DND-41 (cell line): ENCODE measurements at regions not wholly inside any gene's neighbourhood (a gene's known extent, or its start where the extent isn't known, plus 50 kb on each side); places are given as distances from the start of the nearest gene placed in this dataset.

Experiments used
- ATAC-seq: fragments of 200-7000 bp; cut with Tn5 transposase; 3 replicates; pipeline ENCODE4 v1.9.1; 2021; ENCODE audit warnings: low read depth; ENCODE audit not compliant: insufficient read depth
- DNase-seq: peaks from one replicate; pipeline ENCODE4 v3.0.0-alpha.2; 2020
- H2AFZ ChIP-seq: 2 replicates; pipeline ENCODE4 v1.6.0; 2012; ENCODE audit warnings: low read depth, low read length
- H3K27ac ChIP-seq: 2 replicates; pipeline ENCODE4 v1.5.1; 2012; ENCODE audit warnings: low read length, inconsistent platforms
- H3K27me3 ChIP-seq: fragments of 200-600 bp; sonication (generic); 2 replicates; pipeline ENCODE4 v1.6.0; 2012; ENCODE audit warnings: low read length, mild to moderate bottlenecking, inconsistent platforms; ENCODE audit not compliant: insufficient read depth, poor library complexity
- H3K36me3 ChIP-seq: 2 replicates; pipeline ENCODE4 v1.5.1; 2012; ENCODE audit warnings: low read length, inconsistent platforms; ENCODE audit not compliant: insufficient read depth
- H3K4me1 ChIP-seq: 2 replicates; pipeline ENCODE4 v1.5.1; 2012; ENCODE audit warnings: mild to moderate bottlenecking, low read length; ENCODE audit not compliant: insufficient read depth
- H3K4me2 ChIP-seq: 2 replicates; pipeline ENCODE4 v1.6.0; 2012; ENCODE audit warnings: mild to moderate bottlenecking, moderate library complexity, low read length, inconsistent platforms; ENCODE audit not compliant: insufficient read depth
- H3K4me3 ChIP-seq, 2 experiments: fragments of 200-600 bp in 1 of 2; shearing (Covaris generic) in 1 of 2; 2 replicates each; pipeline ENCODE4 v1.5.1; 2012 to 2016; ENCODE audit warnings: inconsistent platforms in 2 of 2, low read length in 2 of 2, mild to moderate bottlenecking in 2 of 2, low read depth in 1 of 2, moderate library complexity in 1 of 2
- H3K79me2 ChIP-seq: 2 replicates; pipeline ENCODE4 v1.6.0; 2012; ENCODE audit warnings: low read length, inconsistent platforms; ENCODE audit not compliant: insufficient read depth
- H3K9ac ChIP-seq: 2 replicates; pipeline ENCODE4 v1.6.0; 2012; ENCODE audit warnings: low read depth, mild to moderate bottlenecking, inconsistent platforms, low read length, moderate library complexity
- H3K9me3 ChIP-seq: 2 replicates; pipeline ENCODE4 v1.5.1; 2012; ENCODE audit warnings: low read length, moderate library complexity, mild to moderate bottlenecking, inconsistent platforms; ENCODE audit not compliant: insufficient read depth, severe bottlenecking
- H4K20me1 ChIP-seq: 2 replicates; pipeline ENCODE4 v1.6.0; 2012; ENCODE audit warnings: low read length; ENCODE audit not compliant: insufficient read depth
- EZH2 ChIP-seq: IDR thresholded peaks from 3 replicates; pipeline ENCODE4 v1.6.1; 2012; ENCODE audit warnings: borderline replicate concordance, low read depth, mild to moderate bottlenecking, moderate library complexity, low read length, inconsistent platforms; ENCODE audit not compliant: severe bottlenecking
- TF ChIP-seq, protein P1 (sequence below): IDR thresholded peaks from 2 replicates; pipeline ENCODE4 v1.5.1; 2012; ENCODE audit warnings: borderline replicate concordance, low read length, moderate library complexity, mild to moderate bottlenecking; ENCODE audit not compliant: poor library complexity, severe bottlenecking; ENCODE audit errors: extremely low read depth

DNA sequence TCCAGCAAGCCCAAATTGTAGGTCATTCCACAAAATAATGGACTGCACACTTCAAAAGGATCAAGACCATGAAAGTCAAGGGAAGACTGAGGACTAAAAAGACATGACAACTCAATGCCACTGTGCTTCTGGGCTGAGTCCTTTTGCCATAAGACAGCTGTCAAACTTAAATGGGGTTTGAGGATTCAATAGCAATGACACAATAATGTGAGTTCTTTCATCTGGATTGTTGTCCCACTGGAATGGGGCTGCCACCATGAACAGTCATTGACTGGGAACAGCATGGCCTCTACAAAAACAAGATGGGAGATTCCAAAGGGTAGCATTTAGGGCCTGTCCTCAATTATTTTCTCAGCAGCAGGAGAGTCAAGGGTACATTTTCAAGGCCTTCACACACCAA, 118.5 kb downstream of the EN1 start:
- no peaks in the 10 kb centered on the region for H3K79me2 ChIP-seq
- H3K27me3 ChIP-seq = no peaks in the 10 kb centered on the region
- no peak overlapping the region for H3K27ac ChIP-seq
- H3K4me1 ChIP-seq = no peaks in the 10 kb centered on the region
- H3K9ac ChIP-seq = no peak overlapping the region
- DNase-seq (no peak), ATAC-seq (no peak)
- H3K9me3 ChIP-seq = no peaks in the 10 kb centered on the region
- no peak for TF ChIP-seq EZH2
- TF ChIP-seq, protein P1, sequence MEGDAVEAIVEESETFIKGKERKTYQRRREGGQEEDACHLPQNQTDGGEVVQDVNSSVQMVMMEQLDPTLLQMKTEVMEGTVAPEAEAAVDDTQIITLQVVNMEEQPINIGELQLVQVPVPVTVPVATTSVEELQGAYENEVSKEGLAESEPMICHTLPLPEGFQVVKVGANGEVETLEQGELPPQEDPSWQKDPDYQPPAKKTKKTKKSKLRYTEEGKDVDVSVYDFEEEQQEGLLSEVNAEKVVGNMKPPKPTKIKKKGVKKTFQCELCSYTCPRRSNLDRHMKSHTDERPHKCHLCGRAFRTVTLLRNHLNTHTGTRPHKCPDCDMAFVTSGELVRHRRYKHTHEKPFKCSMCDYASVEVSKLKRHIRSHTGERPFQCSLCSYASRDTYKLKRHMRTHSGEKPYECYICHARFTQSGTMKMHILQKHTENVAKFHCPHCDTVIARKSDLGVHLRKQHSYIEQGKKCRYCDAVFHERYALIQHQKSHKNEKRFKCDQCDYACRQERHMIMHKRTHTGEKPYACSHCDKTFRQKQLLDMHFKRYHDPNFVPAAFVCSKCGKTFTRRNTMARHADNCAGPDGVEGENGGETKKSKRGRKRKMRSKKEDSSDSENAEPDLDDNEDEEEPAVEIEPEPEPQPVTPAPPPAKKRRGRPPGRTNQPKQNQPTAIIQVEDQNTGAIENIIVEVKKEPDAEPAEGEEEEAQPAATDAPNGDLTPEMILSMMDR = no peak
- H3K4me2 ChIP-seq = no peak overlapping the region
- H2AFZ ChIP-seq = no peak overlapping the region
- no peaks in the 10 kb centered on the region for H4K20me1 ChIP-seq
- H3K4me3 ChIP-seq = no peak overlapping the region
- H3K36me3 ChIP-seq = no peaks in the 10 kb centered on the region

DNA sequence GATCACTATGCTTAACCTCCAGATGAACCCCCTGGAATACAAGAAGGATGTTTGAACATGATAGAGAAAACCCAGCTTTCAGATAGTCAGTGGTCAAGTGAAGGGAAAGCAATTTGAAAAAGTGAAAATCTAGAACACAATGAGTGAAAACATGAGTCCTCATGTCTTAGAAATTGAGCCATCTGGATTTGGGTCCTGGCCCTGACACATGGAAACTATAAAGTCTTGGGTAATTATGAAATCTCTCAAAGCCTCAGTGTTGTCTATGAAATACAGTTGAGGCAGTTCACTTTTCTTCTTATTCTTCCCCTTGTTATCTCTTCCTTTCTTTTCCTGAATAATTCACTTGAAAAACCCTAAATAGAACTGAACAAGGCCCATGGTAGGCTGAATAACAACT, 120.6 kb downstream of the EN1 start:
- TF ChIP-seq EZH2 = no peak
- TF ChIP-seq, protein P1 = no peak
- no peaks in the 10 kb centered on the region for H3K4me1 ChIP-seq
- no peak overlapping the region for H2AFZ ChIP-seq
- no peak overlapping the region for H3K27ac ChIP-seq
- H3K9ac ChIP-seq = no peak overlapping the region
- H4K20me1 ChIP-seq = no peaks in the 10 kb centered on the region
- H3K9me3 ChIP-seq = no peaks in the 10 kb centered on the region
- no peaks in the 10 kb centered on the region for H3K79me2 ChIP-seq
- no peak overlapping the region for H3K4me2 ChIP-seq
- ATAC-seq = no peak
- H3K4me3 ChIP-seq = no peak overlapping the region
- DNase-seq = no peak
- H3K27me3 ChIP-seq = no peaks in the 10 kb centered on the region
- no peaks in the 10 kb centered on the region for H3K36me3 ChIP-seq

DNA sequence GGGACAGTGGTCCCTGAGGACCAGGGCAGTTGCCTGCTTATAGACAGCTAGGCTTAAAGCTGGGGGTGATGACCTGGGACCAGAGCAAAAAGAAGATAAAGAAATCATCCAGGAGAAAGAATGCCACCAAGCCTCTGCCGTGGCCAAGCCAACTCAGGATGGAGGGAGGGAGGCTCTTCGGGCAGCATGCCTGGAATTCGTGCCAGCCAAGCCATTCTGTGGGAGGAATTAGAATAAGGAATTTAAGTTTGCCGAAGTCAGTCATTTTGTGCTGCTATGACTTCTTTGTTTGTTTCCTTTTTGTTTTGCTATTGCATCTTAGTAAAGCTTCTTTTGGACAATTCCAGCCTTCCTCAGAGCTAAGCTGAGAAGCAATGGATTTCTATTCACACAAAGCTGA, 124.1 kb downstream of the EN1 start:
- Histone ChIP-seq H3K9ac (no peak overlapping the region), H3K36me3 (no peaks in the 10 kb centered on the region), H3K4me2 (no peak overlapping the region), H3K9me3 (no peaks in the 10 kb centered on the region), H3K79me2 (no peaks in the 10 kb centered on the region), H3K27me3 (no peaks in the 10 kb centered on the region), H3K4me3 (no peak overlapping the region), H2AFZ (no peak overlapping the region), H3K4me1 (no peaks in the 10 kb centered on the region), H3K27ac (no peak overlapping the region), H4K20me1 (no peaks in the 10 kb centered on the region)
- ATAC-seq (no peak), DNase-seq (no peak)
- TF ChIP-seq, protein P1 = no peak
- TF ChIP-seq EZH2 = no peak

DNA sequence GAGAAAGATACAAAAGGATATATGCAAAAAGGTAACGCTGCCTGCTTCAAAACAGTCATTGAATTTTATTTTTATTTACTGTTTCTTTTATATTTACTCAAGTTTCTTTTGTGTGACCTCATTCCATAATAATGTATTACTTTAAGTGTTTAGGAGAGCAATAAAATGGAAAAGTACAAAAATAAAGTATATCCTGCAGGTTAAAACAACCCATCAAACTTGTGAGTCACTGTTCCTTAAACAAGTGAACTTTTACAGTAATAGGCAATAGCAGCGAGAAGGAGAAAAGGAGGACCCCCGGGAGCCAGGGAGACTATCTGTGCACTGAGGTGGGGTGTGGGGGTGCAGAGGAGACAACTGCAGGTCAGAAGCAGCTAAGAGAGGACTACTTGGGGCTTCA, 124.5 kb downstream of the EN1 start:
- Histone ChIP-seq H3K4me3 (no peak overlapping the region), H3K9me3 (no peaks in the 10 kb centered on the region), H3K79me2 (no peaks in the 10 kb centered on the region), H3K36me3 (no peaks in the 10 kb centered on the region), H2AFZ (no peak overlapping the region), H3K9ac (no peak overlapping the region), H3K27me3 (no peaks in the 10 kb centered on the region), H4K20me1 (no peaks in the 10 kb centered on the region), H3K4me2 (no peak overlapping the region), H3K4me1 (no peaks in the 10 kb centered on the region), H3K27ac (no peak overlapping the region)
- no peak for TF ChIP-seq EZH2
- TF ChIP-seq, protein P1 = no peak
- ATAC-seq (no peak), DNase-seq (no peak)
